ENCODE measurements at regions not wholly inside any gene's neighbourhood (a gene's known extent, or its start where the extent isn't known, plus 50 kb on each side); places are given as distances from the start of the nearest gene placed in this dataset.

DNA sequence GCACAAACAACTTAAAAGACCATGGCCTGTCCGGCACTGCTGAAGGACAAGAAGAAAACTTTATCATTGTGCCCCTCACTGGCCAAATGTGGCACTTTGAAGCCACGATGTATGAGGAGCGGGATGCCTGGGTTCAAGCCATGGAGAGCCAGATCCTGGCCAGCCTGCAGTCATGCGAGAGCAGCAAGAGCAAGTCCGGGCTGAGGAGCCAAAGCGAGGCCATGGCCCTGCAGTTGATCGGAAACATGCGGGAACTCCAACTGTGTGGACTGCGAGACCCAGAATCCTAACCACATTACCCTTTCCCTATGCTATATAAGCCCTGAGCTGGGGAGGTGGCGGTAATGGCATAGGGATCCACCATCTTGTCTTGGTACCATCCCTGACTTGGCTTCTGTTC is 497.9 kb downstream of the ANXA1 start:
- TF ChIP-seq, protein P1, sequence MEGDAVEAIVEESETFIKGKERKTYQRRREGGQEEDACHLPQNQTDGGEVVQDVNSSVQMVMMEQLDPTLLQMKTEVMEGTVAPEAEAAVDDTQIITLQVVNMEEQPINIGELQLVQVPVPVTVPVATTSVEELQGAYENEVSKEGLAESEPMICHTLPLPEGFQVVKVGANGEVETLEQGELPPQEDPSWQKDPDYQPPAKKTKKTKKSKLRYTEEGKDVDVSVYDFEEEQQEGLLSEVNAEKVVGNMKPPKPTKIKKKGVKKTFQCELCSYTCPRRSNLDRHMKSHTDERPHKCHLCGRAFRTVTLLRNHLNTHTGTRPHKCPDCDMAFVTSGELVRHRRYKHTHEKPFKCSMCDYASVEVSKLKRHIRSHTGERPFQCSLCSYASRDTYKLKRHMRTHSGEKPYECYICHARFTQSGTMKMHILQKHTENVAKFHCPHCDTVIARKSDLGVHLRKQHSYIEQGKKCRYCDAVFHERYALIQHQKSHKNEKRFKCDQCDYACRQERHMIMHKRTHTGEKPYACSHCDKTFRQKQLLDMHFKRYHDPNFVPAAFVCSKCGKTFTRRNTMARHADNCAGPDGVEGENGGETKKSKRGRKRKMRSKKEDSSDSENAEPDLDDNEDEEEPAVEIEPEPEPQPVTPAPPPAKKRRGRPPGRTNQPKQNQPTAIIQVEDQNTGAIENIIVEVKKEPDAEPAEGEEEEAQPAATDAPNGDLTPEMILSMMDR (IDR thresholded peaks at IDR 0.05), result no peak
- no peak for TF ChIP-seq JUND (IDR thresholded peaks at IDR 0.05)
- TF ChIP-seq POLR2AphosphoS5 (IDR thresholded peaks at IDR 0.05; ENCODE audit: low read depth, low read length), result no peak
- TF ChIP-seq TAF1 (IDR thresholded peaks at IDR 0.05; ENCODE audit: borderline replicate concordance, low read depth, low read length), result no peak
- TF ChIP-seq, protein P2, sequence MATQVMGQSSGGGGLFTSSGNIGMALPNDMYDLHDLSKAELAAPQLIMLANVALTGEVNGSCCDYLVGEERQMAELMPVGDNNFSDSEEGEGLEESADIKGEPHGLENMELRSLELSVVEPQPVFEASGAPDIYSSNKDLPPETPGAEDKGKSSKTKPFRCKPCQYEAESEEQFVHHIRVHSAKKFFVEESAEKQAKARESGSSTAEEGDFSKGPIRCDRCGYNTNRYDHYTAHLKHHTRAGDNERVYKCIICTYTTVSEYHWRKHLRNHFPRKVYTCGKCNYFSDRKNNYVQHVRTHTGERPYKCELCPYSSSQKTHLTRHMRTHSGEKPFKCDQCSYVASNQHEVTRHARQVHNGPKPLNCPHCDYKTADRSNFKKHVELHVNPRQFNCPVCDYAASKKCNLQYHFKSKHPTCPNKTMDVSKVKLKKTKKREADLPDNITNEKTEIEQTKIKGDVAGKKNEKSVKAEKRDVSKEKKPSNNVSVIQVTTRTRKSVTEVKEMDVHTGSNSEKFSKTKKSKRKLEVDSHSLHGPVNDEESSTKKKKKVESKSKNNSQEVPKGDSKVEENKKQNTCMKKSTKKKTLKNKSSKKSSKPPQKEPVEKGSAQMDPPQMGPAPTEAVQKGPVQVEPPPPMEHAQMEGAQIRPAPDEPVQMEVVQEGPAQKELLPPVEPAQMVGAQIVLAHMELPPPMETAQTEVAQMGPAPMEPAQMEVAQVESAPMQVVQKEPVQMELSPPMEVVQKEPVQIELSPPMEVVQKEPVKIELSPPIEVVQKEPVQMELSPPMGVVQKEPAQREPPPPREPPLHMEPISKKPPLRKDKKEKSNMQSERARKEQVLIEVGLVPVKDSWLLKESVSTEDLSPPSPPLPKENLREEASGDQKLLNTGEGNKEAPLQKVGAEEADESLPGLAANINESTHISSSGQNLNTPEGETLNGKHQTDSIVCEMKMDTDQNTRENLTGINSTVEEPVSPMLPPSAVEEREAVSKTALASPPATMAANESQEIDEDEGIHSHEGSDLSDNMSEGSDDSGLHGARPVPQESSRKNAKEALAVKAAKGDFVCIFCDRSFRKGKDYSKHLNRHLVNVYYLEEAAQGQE (IDR thresholded peaks at IDR 0.05; ENCODE audit: low read depth, low read length), result no peak
- TF ChIP-seq RAD21 (IDR thresholded peaks at IDR 0.05; ENCODE audit: low read length), result no peak
- TF ChIP-seq MXI1 (IDR thresholded peaks at IDR 0.05; ENCODE audit: low read depth, low read length), result no peak
- TF ChIP-seq YY1 (IDR thresholded peaks at IDR 0.05; ENCODE audit: low read depth), result no peak
- TF ChIP-seq CHD2 (IDR thresholded peaks at IDR 0.05; ENCODE audit: low read length, partially characterized antibody), result no peak
- no peak for TF ChIP-seq EZH2phosphoT487 (IDR thresholded peaks at IDR 0.05; ENCODE audit: borderline replicate concordance, low read depth)
- no peak for TF ChIP-seq RFX5 (IDR thresholded peaks at IDR 0.05; ENCODE audit: low read length)

All from SK-N-SH (cell line).